GM12891 (cell line): ENCODE measurements at regions not wholly inside any gene's neighbourhood (a gene's known extent, or its start where the extent isn't known, plus 50 kb on each side); places are given as distances from the start of the nearest gene placed in this dataset.

Experiments
- POLR2A ChIP-seq: IDR thresholded peaks from 2 replicates; pipeline ENCODE4 v1.6.1; 2011; ENCODE audit warnings: low read depth, low read length, control low read depth
- POLR2AphosphoS5 ChIP-seq: IDR thresholded peaks from 2 replicates; pipeline ENCODE4 v1.6.1; 2011; ENCODE audit warnings: low read depth, low read length, control low read depth
- POU2F2 ChIP-seq: IDR thresholded peaks from 2 replicates; pipeline ENCODE4 v1.6.1; 2011; ENCODE audit warnings: low read depth, mild to moderate bottlenecking, control low read depth, low read length, moderate library complexity
- SPI1 ChIP-seq: IDR thresholded peaks from 2 replicates; pipeline ENCODE4 v1.6.1; 2011; ENCODE audit warnings: low read depth, low read length, control low read depth
- TAF1 ChIP-seq: IDR thresholded peaks from 2 replicates; pipeline ENCODE4 v1.6.1; 2011; ENCODE audit warnings: low read depth, low read length, control low read depth

GRCh38 chr6:81838031-81838430 is 85.5 kb upstream of the TENT5A start:
- TF ChIP-seq POLR2A (no peak), POLR2AphosphoS5 (no peak), TAF1 (no peak), SPI1 (no peak), POU2F2 (no peak)
